Endothelial cell of umbilical vein (primary cell): ENCODE measurements at regions not wholly inside any gene's neighbourhood (a gene's known extent, or its start where the extent isn't known, plus 50 kb on each side); places are given as distances from the start of the nearest gene placed in this dataset.
"Not testable (repeated sequence)": the region's sequence is repeated elsewhere in the genome, so short reads cannot be mapped to it uniquely, and the experiment has no call there.

Experiments
- BruUV-seq: library from RNA; stranded (reverse); fragments of 400-500 nt; replicated peaks from 2 replicates; lab custom pipeline; 2021; lab: Mats Ljungman, UMichigan
- CTCF ChIA-PET: fragments of 300-600, 350-600 bp; sonication (Branson Sonifier 250); formaldehyde crosslinking; loops from one replicate; lab custom pipeline; 2021; ENCODE audit warnings: antibody characterized with exemption, inconsistent platforms; lab: Charles Lee
- POLR2A ChIA-PET: fragments of 300-600, 350-600 bp; sonication (Branson Sonifier 250); formaldehyde crosslinking; loops from one replicate; lab custom pipeline; 2021; ENCODE audit warnings: antibody characterized with exemption, inconsistent platforms; lab: Charles Lee
- DNase-seq: peaks from one replicate; pipeline ENCODE4 v3.0.0-alpha.2; 2011; ENCODE audit warnings: low read depth, low spot score
- FAIRE-seq: peaks from 2 replicates; lab custom pipeline; 2011; peaks lifted over from hg19 to GRCh38; lab: Jason Lieb, UNC
- H2AFZ ChIP-seq: 2 replicates; pipeline ENCODE4 v1.6.0; 2012; ENCODE audit warnings: low read depth, low read length, control low read depth, inconsistent platforms
- H3K27ac ChIP-seq: 2 replicates; pipeline ENCODE4 v1.5.1; 2011; ENCODE audit warnings: low read depth, mild to moderate bottlenecking, control low read depth, low read length, moderate library complexity; ENCODE audit not compliant: insufficient read depth
- H3K27me3 ChIP-seq, 2 experiments: 2 replicates each; pipeline versions ENCODE4 v1.6.0 to v1.6.1; 2011; ENCODE audit warnings: low read length in 2 of 2, mixed read lengths in 1 of 2; ENCODE audit not compliant: control insufficient read depth in 2 of 2, insufficient read depth in 2 of 2
- H3K36me3 ChIP-seq, 2 experiments: 2 replicates in 1 of 2; 3 replicates in 1 of 2; pipeline ENCODE4 v1.5.1; 2011; ENCODE audit warnings: low read length in 2 of 2, mild to moderate bottlenecking in 1 of 2, moderate library complexity in 1 of 2; ENCODE audit not compliant: control insufficient read depth in 2 of 2, insufficient read depth in 2 of 2; ENCODE audit errors: extremely low read depth in 1 of 2
- H3K4me1 ChIP-seq: 3 replicates; pipeline ENCODE4 v1.5.1; 2011; ENCODE audit warnings: mild to moderate bottlenecking, low read length; ENCODE audit not compliant: control insufficient read depth, insufficient read depth; ENCODE audit errors: extremely low read depth
- H3K4me2 ChIP-seq: 2 replicates; pipeline ENCODE4 v1.6.1; 2011; ENCODE audit warnings: low read length, control low read depth, mixed read lengths; ENCODE audit not compliant: insufficient read depth
- H3K4me3 ChIP-seq, 3 experiments: fragments of 200-600 bp in 1 of 3; sonication (generic), shearing (Covaris generic) in 1 of 3; replicated peaks in 1 of 3; 2 replicates each; pipeline ENCODE4 v1.5.1; 2011 to 2016; ENCODE audit warnings: control low read depth in 3 of 3, low read length in 3 of 3, mild to moderate bottlenecking in 2 of 3, inconsistent platforms in 1 of 3, low read depth in 1 of 3, moderate library complexity in 1 of 3; ENCODE audit not compliant: insufficient read depth in 1 of 3
- H3K79me2 ChIP-seq: 2 replicates; pipeline ENCODE4 v1.6.0; 2012; ENCODE audit warnings: low read length, inconsistent platforms; ENCODE audit not compliant: control insufficient read depth, insufficient read depth
- H3K9ac ChIP-seq: replicated peaks from 2 replicates; pipeline ENCODE3; 2011; ENCODE audit warnings: low read length, control low read depth; ENCODE audit not compliant: insufficient read depth; ENCODE audit errors: extremely low read depth
- H3K9me1 ChIP-seq: replicated peaks from 3 replicates; pipeline ENCODE4 v1.6.0; 2011; ENCODE audit warnings: mild to moderate bottlenecking, low read length; ENCODE audit not compliant: control insufficient read depth, insufficient read depth; ENCODE audit errors: extremely low read depth
- H3K9me3 ChIP-seq: replicated peaks from 2 replicates; pipeline ENCODE4 v1.5.1; 2012; ENCODE audit warnings: low read length, inconsistent platforms; ENCODE audit not compliant: control insufficient read depth, insufficient read depth
- H4K20me1 ChIP-seq: replicated peaks from 2 replicates; pipeline ENCODE3; 2011; ENCODE audit warnings: mild to moderate bottlenecking, low read length; ENCODE audit not compliant: control insufficient read depth, insufficient read depth; ENCODE audit errors: extremely low read depth
- CTCF ChIP-seq, 2 donors: IDR thresholded peaks; 1 replicate in 1 of 2; 2 replicates in 1 of 2; pipeline ENCODE4 v1.5.1; 2011; ENCODE audit warnings: low read length in 2 of 2, mild to moderate bottlenecking in 2 of 2, moderate library complexity in 2 of 2, control low read depth in 1 of 2, inconsistent platforms in 1 of 2, low read depth in 1 of 2; ENCODE audit not compliant: insufficient read depth in 1 of 2; ENCODE audit errors: extremely low read depth in 1 of 2
- GATA2 ChIP-seq: IDR thresholded peaks from 2 replicates; pipeline ENCODE4 v1.7.0; 2011; ENCODE audit warnings: low read depth, mild to moderate bottlenecking, moderate library complexity, mixed read lengths, low read length; ENCODE audit not compliant: insufficient read length, insufficient read depth
- JUN ChIP-seq: IDR thresholded peaks from 2 replicates; pipeline ENCODE4 v1.6.1; 2011; ENCODE audit warnings: borderline replicate concordance, low read depth; ENCODE audit not compliant: insufficient read length, insufficient read depth
- MAX ChIP-seq: IDR thresholded peaks from 2 replicates; pipeline ENCODE4 v1.6.1; 2011; ENCODE audit not compliant: insufficient read depth, insufficient read length
- MYC ChIP-seq: IDR thresholded peaks from one replicate; pipeline ENCODE4 v1.6.1; 2011; ENCODE audit warnings: mild to moderate bottlenecking, low read depth, low read length
- dilution Hi-C: fragments of 300-500 bp; cut with MboI; formaldehyde crosslinking; loops from one replicate; pipeline ENCODE4 v1.15.0; 2019; ENCODE audit warnings: low sequenced_read_pairs; ENCODE audit not compliant: extremely low pct_ligation_motif_present
- intact Hi-C: fragments of 100-400 bp; cut with micrococcal nuclease; formaldehyde crosslinking; loops from one replicate; pipeline ENCODE4 v1.10.0; 2022

DNA sequence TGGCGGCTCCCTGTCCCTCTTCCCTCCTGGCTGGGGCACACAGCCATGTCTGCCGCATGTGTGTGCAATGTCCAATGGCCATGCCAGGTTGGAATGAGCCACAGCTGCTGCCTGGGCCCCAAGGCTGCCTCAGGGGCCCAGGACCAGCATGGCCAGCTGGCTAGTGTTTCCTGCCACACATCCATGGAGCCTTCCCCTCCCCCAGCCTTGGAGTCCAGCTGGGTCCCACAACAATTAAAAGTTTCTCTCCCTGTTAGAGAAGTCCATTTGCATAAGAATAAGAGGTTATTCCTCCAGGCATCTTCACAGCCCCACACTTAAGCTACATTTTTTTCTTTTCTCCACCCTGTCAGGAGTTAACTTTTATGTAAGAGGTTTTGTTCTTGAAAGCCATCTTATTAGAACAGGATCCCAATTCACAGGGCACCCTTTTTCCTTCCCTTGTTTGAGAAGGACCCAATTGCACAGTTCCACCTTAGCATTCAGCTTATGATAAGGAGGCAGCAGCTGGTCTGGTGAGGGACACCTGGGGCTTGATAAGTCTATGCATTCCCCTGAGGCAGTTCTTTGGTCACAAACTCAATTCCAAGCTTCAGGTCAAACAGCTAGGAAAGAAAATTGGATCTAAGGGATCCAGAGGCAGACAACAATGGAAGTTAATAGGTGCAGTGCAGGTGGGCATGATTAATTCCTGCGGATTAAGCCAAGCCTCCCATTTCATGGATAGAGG lies 963.3 kb upstream of the GRIA3 start:
- TF ChIP-seq GATA2 (no peak), MYC (no peak), JUN (no peak), CTCF (IDR thresholded peaks at IDR 0.05; ENCODE audit: extremely low read depth in 1 of 2, insufficient read depth in 1 of 2, low read depth in 1 of 2, low read length in 2 of 2) (no peak), MAX (no peak)
- intact Hi-C loops (no loop called here), dilution Hi-C loops (no loop called here)
- H3K9me1 ChIP-seq = no peaks in the 10 kb centered on the region
- H3K36me3 ChIP-seq = no peaks in the 10 kb centered on the region
- no peaks in the 10 kb centered on the region for H4K20me1 ChIP-seq
- no peaks in the 10 kb centered on the region for H3K79me2 ChIP-seq
- no peaks in the 10 kb centered on the region for H3K4me1 ChIP-seq
- H3K4me2 ChIP-seq = no peak overlapping the region
- H3K9ac ChIP-seq = no peak overlapping the region
- FAIRE-seq (no peak), DNase-seq (no peak)
- ChIA-PET CTCF (no interaction called here), POLR2A (no interaction called here)
- no TSS peak for BruUV-seq
- no peak overlapping the region for H2AFZ ChIP-seq
- no peak overlapping the region for H3K4me3 ChIP-seq
- no peak overlapping the region for H3K27ac ChIP-seq
- H3K27me3 ChIP-seq = no peaks in the 10 kb centered on the region
- H3K9me3 ChIP-seq = no peaks in the 10 kb centered on the region

DNA sequence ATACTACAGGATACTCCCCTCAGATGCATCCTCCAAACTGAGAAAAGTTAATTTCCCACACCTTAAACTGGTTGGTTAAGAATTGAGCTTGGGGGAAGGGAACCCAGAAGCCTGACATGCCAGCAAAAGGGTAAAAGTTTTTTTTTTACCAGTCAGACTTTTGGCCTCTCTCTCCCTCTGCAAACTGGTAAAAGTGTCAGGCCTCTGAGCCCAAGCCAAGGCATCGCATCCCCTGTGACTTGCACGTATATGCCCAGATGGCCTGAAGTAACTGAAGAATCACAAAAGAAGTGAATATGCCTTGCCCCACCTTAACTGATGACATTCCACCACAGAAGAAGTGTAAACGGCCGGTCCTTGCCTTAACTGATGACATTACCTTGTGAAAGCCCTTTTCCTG lies 962.3 kb upstream of the GRIA3 start:
- H3K9me3 ChIP-seq, FAIRE-seq, BruUV-seq, H3K9ac ChIP-seq, CTCF ChIA-PET, DNase-seq, H3K27ac ChIP-seq, dilution Hi-C loops, H3K4me3 ChIP-seq, H2AFZ ChIP-seq, H3K4me1 ChIP-seq, H4K20me1 ChIP-seq, intact Hi-C loops, H3K36me3 ChIP-seq, H3K4me2 ChIP-seq, POLR2A ChIA-PET, H3K9me1 ChIP-seq, H3K27me3 ChIP-seq, H3K79me2 ChIP-seq: not testable (repeated sequence)

- H2AFZ ChIP-seq, H3K9ac ChIP-seq, H3K4me2 ChIP-seq, H4K20me1 ChIP-seq, intact Hi-C loops, FAIRE-seq, H3K27me3 ChIP-seq, H3K4me1 ChIP-seq, H3K27ac ChIP-seq, H3K9me3 ChIP-seq, H3K36me3 ChIP-seq, POLR2A ChIA-PET, CTCF ChIA-PET, BruUV-seq, H3K79me2 ChIP-seq, dilution Hi-C loops, H3K4me3 ChIP-seq, H3K9me1 ChIP-seq, DNase-seq: not testable (repeated sequence)
These were observed 959.9 kb upstream of the GRIA3 start for GRCh38 chrX:122224137-122224536.
